B cell (primary cell): ENCODE measurements at regions not wholly inside any gene's neighbourhood (a gene's known extent, or its start where the extent isn't known, plus 50 kb on each side); places are given as distances from the start of the nearest gene placed in this dataset.

Source experiments
- EZH2 ChIP-seq: IDR thresholded peaks from 2 replicates; pipeline ENCODE4 v1.6.1; 2012; ENCODE audit warnings: borderline replicate concordance, low read depth, mild to moderate bottlenecking, moderate library complexity, low read length; ENCODE audit not compliant: insufficient read depth, poor library complexity, severe bottlenecking
- TF ChIP-seq, protein P1 (sequence below): fragments of 200-600 bp; IDR thresholded peaks from one replicate; pipeline ENCODE4 v1.8.0; 2022; ENCODE audit warnings: antibody characterized with exemption, mild to moderate bottlenecking

DNA sequence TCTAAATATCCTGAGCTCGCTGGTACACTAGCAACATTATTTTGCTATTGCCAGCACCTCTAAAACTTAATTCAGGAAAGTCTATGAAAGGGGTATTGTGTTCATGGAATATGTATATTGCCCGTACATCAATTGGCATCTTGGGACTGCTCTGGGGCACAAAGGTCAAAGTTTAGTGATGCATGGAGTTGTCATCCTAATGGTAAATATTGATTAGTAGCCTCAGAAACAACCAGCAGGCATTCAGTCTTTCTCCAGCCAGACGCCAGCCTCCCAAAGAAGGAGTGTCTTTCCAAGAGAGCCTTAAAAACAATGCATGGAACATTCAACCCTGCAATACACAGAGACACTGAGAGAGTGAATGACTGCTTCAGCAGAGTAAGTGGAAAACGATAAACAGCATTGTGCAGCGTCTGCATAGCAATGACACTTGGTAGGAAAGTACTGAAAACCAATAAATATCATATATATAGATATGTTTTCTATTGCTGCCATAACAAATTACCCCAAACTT, 377.3 kb downstream of the SHQ1 start:
- TF ChIP-seq, protein P1, sequence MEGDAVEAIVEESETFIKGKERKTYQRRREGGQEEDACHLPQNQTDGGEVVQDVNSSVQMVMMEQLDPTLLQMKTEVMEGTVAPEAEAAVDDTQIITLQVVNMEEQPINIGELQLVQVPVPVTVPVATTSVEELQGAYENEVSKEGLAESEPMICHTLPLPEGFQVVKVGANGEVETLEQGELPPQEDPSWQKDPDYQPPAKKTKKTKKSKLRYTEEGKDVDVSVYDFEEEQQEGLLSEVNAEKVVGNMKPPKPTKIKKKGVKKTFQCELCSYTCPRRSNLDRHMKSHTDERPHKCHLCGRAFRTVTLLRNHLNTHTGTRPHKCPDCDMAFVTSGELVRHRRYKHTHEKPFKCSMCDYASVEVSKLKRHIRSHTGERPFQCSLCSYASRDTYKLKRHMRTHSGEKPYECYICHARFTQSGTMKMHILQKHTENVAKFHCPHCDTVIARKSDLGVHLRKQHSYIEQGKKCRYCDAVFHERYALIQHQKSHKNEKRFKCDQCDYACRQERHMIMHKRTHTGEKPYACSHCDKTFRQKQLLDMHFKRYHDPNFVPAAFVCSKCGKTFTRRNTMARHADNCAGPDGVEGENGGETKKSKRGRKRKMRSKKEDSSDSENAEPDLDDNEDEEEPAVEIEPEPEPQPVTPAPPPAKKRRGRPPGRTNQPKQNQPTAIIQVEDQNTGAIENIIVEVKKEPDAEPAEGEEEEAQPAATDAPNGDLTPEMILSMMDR = no peak
- TF ChIP-seq EZH2 = no peak
